Heart left ventricle (tissue), 13 donors: ENCODE measurements at regions not wholly inside any gene's neighbourhood (a gene's known extent, or its start where the extent isn't known, plus 50 kb on each side); places are given as distances from the start of the nearest gene placed in this dataset.

ENCODE experiments used
- POLR2A ChIP-seq, 2 donors: fragments of 450-650 bp; IDR thresholded peaks; one replicate each; pipeline ENCODE4 v1.6.1; 2017; ENCODE audit warnings: antibody characterized with exemption in 2 of 2, mild to moderate bottlenecking in 2 of 2, moderate library complexity in 2 of 2
- TF ChIP-seq, protein P1 (sequence below), 12 donors: fragments of 200-600 bp; sonication (generic) in 4 of 12; IDR thresholded peaks; one replicate each; pipeline versions ENCODE4 v1.5.0 to v1.8.0; 2018 to 2022; ENCODE audit warnings: antibody characterized with exemption in 12 of 12, mild to moderate bottlenecking in 5 of 12
- donor health status: ischemic (EF 13 %, LVEDD 7.1; RV severe dilation, severe dysfunction).
- donor health status: DM: no; HTN: yes; CAD: no.
- donor health status: DM: no; HTN: no; CAD: no.
- donor health status: ischemic (EF 25% LVEDD 6.9; RV normal size, moderate dysfunction).
- donor health status: ischemic (EF 25% LVEDD 5.7; RV mildly dilated, moderate dysfunction).
- donor health status: ischemic (EF 35%, LVEDD 5.7; RV mildly dilated, moderate dysfunction).
- donor health status: nonischemic (EF 11% LVEDD 7.7; RV severe dilation, severe dysfunction).
- donor health status: DM: yes; HTN: yes; CAD: no.
- donor health status: PGD.
- donor health status: ischemic (EF 29% LVEDD 5.4; RV normal size, mild dysfunction).
- donor health status: nonischemic (EF 23%, LVEDD 6.1; RV moderate dilation, normal function).

GRCh38 chr3:46135475-46135874 lies 72.6 kb downstream of the CCR1 start:
- no peak for TF ChIP-seq POLR2A (IDR thresholded peaks at IDR 0.05)
- TF ChIP-seq, protein P1, sequence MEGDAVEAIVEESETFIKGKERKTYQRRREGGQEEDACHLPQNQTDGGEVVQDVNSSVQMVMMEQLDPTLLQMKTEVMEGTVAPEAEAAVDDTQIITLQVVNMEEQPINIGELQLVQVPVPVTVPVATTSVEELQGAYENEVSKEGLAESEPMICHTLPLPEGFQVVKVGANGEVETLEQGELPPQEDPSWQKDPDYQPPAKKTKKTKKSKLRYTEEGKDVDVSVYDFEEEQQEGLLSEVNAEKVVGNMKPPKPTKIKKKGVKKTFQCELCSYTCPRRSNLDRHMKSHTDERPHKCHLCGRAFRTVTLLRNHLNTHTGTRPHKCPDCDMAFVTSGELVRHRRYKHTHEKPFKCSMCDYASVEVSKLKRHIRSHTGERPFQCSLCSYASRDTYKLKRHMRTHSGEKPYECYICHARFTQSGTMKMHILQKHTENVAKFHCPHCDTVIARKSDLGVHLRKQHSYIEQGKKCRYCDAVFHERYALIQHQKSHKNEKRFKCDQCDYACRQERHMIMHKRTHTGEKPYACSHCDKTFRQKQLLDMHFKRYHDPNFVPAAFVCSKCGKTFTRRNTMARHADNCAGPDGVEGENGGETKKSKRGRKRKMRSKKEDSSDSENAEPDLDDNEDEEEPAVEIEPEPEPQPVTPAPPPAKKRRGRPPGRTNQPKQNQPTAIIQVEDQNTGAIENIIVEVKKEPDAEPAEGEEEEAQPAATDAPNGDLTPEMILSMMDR (IDR thresholded peaks at IDR 0.05): no peak
